H1 (cell line): ENCODE measurements at regions not wholly inside any gene's neighbourhood (a gene's known extent, or its start where the extent isn't known, plus 50 kb on each side); places are given as distances from the start of the nearest gene placed in this dataset.

Source experiments
- CTCF ChIA-PET: fragments of 300-600 bp; sonication (Branson Sonifier 250); formaldehyde crosslinking; loops from one replicate; lab custom pipeline; 2021; ENCODE audit not compliant: partially characterized antibody; lab: Charles Lee
- POLR2A ChIA-PET: fragments of 300-600 bp; sonication (Branson Sonifier 250); formaldehyde crosslinking; loops from one replicate; lab custom pipeline; 2021; ENCODE audit warnings: inconsistent platforms; ENCODE audit not compliant: partially characterized antibody; lab: Charles Lee
- DNase-seq, 2 experiments: peaks; one replicate each; pipeline versions ENCODE4 v3.0.0 to v3.0.0-alpha.2; 2010 to 2022; ENCODE audit warnings: low spot score in 2 of 2, low read depth in 1 of 2, mixed read lengths in 1 of 2
- FAIRE-seq: peaks from 2 replicates; lab custom pipeline; 2011; peaks lifted over from hg19 to GRCh38; lab: Jason Lieb, UNC
- H2AFZ ChIP-seq: 2 replicates; pipeline ENCODE4 v1.8.1; 2012; ENCODE audit warnings: low read length, inconsistent platforms
- H2AK5ac ChIP-seq: 2 replicates; pipeline ENCODE4 v1.6.1; 2013; ENCODE audit warnings: low read depth, low read length
- H2BK120ac ChIP-seq: replicated peaks from 2 replicates; pipeline ENCODE3; 2013; ENCODE audit warnings: low read depth, low read length, inconsistent platforms
- H2BK12ac ChIP-seq: 2 replicates; pipeline ENCODE4 v1.6.1; 2013; ENCODE audit warnings: low read depth, low read length
- H2BK15ac ChIP-seq: 2 replicates; pipeline ENCODE4 v1.6.1; 2013; ENCODE audit warnings: low read length
- H2BK20ac ChIP-seq: 2 replicates; pipeline ENCODE4 v1.6.1; 2013; ENCODE audit warnings: low read length
- H2BK5ac ChIP-seq: 2 replicates; pipeline ENCODE4 v1.6.1; 2013; ENCODE audit warnings: low read depth, low read length
- H3K14ac ChIP-seq: 2 replicates; pipeline ENCODE4 v1.6.1; 2013; ENCODE audit warnings: inconsistent platforms; ENCODE audit not compliant: insufficient read length
- H3K18ac ChIP-seq: 2 replicates; pipeline ENCODE4 v1.6.1; 2013; ENCODE audit warnings: low read length; ENCODE audit errors: extremely low read depth
- H3K23ac ChIP-seq: 2 replicates; pipeline ENCODE4 v1.6.1; 2013; ENCODE audit warnings: inconsistent platforms; ENCODE audit not compliant: insufficient read length
- H3K23me2 ChIP-seq: 2 replicates; pipeline ENCODE4 v1.6.1; 2013; ENCODE audit warnings: low read depth, low read length
- H3K27ac ChIP-seq: 2 replicates; pipeline ENCODE4 v1.6.1; 2011; ENCODE audit warnings: low read depth, low read length, inconsistent platforms
- H3K27me3 ChIP-seq, 4 experiments: replicated peaks in 1 of 4; 1 replicate in 1 of 4; 2 replicates in 3 of 4; pipeline versions ENCODE4 v1.6.1 to v1.8.1; 2011 to 2013; ENCODE audit warnings: low read length in 3 of 4, mild to moderate bottlenecking in 3 of 4, inconsistent platforms in 2 of 4, mixed read lengths in 2 of 4, moderate library complexity in 1 of 4; ENCODE audit not compliant: control insufficient read depth in 3 of 4, insufficient read depth in 3 of 4; ENCODE audit errors: extremely low read depth in 1 of 4
- H3K36me3 ChIP-seq, 4 experiments: 2 replicates each; pipeline versions ENCODE4 v1.6.1 to v1.8.1; 2011 to 2013; ENCODE audit warnings: mild to moderate bottlenecking in 4 of 4, low read length in 3 of 4, moderate library complexity in 2 of 4, control low read depth in 1 of 4, inconsistent platforms in 1 of 4; ENCODE audit not compliant: insufficient read depth in 4 of 4, control insufficient read depth in 2 of 4
- H3K4ac ChIP-seq: replicated peaks from 2 replicates; pipeline ENCODE3; 2013; ENCODE audit warnings: low read length, low read depth, mixed read lengths, inconsistent platforms; ENCODE audit not compliant: insufficient read length
- H3K4me1 ChIP-seq, 4 experiments: replicated peaks in 1 of 4; 1 replicate in 1 of 4; 2 replicates in 3 of 4; pipeline versions ENCODE4 v1.6.1 to v1.8.1; 2011 to 2013; ENCODE audit warnings: low read length in 3 of 4, inconsistent platforms in 2 of 4, mixed read lengths in 1 of 4; ENCODE audit not compliant: insufficient read depth in 4 of 4, control insufficient read depth in 3 of 4
- H3K4me2 ChIP-seq, 2 experiments: 2 replicates each; pipeline versions ENCODE4 v1.6.1 to v1.8.1; 2011 to 2013; ENCODE audit warnings: low read depth in 2 of 2, low read length in 2 of 2, control low read depth in 1 of 2, inconsistent platforms in 1 of 2, mild to moderate bottlenecking in 1 of 2; ENCODE audit not compliant: insufficient read depth in 1 of 2
- H3K4me3 ChIP-seq, 4 experiments: fragments of 200-600, 300-600 bp in 1 of 4; sonication (generic), shearing (Covaris generic), sonication (Bioruptor Twin) in 1 of 4; 2 replicates each; pipeline versions ENCODE4 v1.5.1 to v1.8.1; 2011 to 2016; ENCODE audit warnings: low read length in 4 of 4, low read depth in 3 of 4, control low read depth in 2 of 4, inconsistent platforms in 2 of 4, mild to moderate bottlenecking in 2 of 4, mixed read lengths in 1 of 4, moderate library complexity in 1 of 4; ENCODE audit not compliant: insufficient read depth in 2 of 4; ENCODE audit errors: extremely low read depth in 1 of 4
- H3K56ac ChIP-seq: replicated peaks from 2 replicates; pipeline ENCODE3; 2013; ENCODE audit warnings: low read depth, mild to moderate bottlenecking, mixed read lengths, low read length, inconsistent platforms; ENCODE audit not compliant: insufficient read length
- H3K79me1 ChIP-seq: 2 replicates; pipeline ENCODE4 v1.6.1; 2013; ENCODE audit warnings: low read depth, low read length, control low read depth
- H3K79me2 ChIP-seq, 2 experiments: 2 replicates each; pipeline versions ENCODE4 v1.6.1 to v1.8.1; 2012 to 2013; ENCODE audit warnings: low read length in 2 of 2, mild to moderate bottlenecking in 2 of 2, inconsistent platforms in 1 of 2; ENCODE audit not compliant: insufficient read depth in 2 of 2, control insufficient read depth in 1 of 2
- H3K9ac ChIP-seq, 4 experiments: replicated peaks in 1 of 4; 1 replicate in 1 of 4; 2 replicates in 3 of 4; pipeline versions ENCODE4 v1.6.1 to v1.8.1; 2011 to 2013; ENCODE audit warnings: low read depth in 3 of 4, low read length in 3 of 4, control low read depth in 2 of 4, mild to moderate bottlenecking in 2 of 4, moderate library complexity in 2 of 4, inconsistent platforms in 1 of 4; ENCODE audit errors: extremely low read depth in 1 of 4
- H3K9me3 ChIP-seq, 2 experiments: 2 replicates each; pipeline versions ENCODE4 v1.6.1 to v1.8.1; 2012 to 2013; ENCODE audit warnings: mild to moderate bottlenecking in 2 of 2, moderate library complexity in 2 of 2, control low read depth in 1 of 2, inconsistent platforms in 1 of 2, low read depth in 1 of 2, low read length in 1 of 2, mixed read lengths in 1 of 2; ENCODE audit not compliant: insufficient read depth in 2 of 2
- H4K20me1 ChIP-seq, 2 experiments: replicated peaks in 1 of 2; 2 replicates each; pipeline versions ENCODE3 to v1.8.1; 2011 to 2013; ENCODE audit warnings: inconsistent platforms in 2 of 2, low read length in 2 of 2, mild to moderate bottlenecking in 1 of 2; ENCODE audit not compliant: insufficient read depth in 2 of 2, control insufficient read depth in 1 of 2
- H4K5ac ChIP-seq: 2 replicates; pipeline ENCODE4 v1.6.1; 2013; ENCODE audit warnings: low read length, low read depth, mixed read lengths, inconsistent platforms; ENCODE audit not compliant: insufficient read length
- H4K8ac ChIP-seq: 2 replicates; pipeline ENCODE4 v1.8.0; 2013; ENCODE audit warnings: mild to moderate bottlenecking, moderate library complexity, low read length, inconsistent platforms; ENCODE audit not compliant: insufficient read depth; ENCODE audit errors: extremely low read depth
- H4K91ac ChIP-seq: replicated peaks from 2 replicates; pipeline ENCODE3; 2013; ENCODE audit warnings: low read length, mixed read lengths, inconsistent platforms; ENCODE audit not compliant: insufficient read length
- BACH1 ChIP-seq: IDR thresholded peaks from 2 replicates; pipeline ENCODE4 v1.6.1; 2012; ENCODE audit warnings: low read length, improper control_type of control experiment
- CBX5 ChIP-seq: fragments of 300-800, 300-1000 bp; sonication (generic); IDR thresholded peaks from 2 replicates; pipeline ENCODE4 v1.7.1; 2016; ENCODE audit warnings: antibody characterized with exemption, low read length, low read depth
- GTF2F1 ChIP-seq: IDR thresholded peaks from 2 replicates; pipeline ENCODE4 v1.6.1; 2012; ENCODE audit warnings: low read depth, low read length, improper control_type of control experiment, borderline replicate concordance
- NRF1 ChIP-seq: IDR thresholded peaks from 2 replicates; pipeline ENCODE4 v1.6.1; 2011; ENCODE audit warnings: mild to moderate bottlenecking, low read depth, low read length, improper control_type of control experiment
- RXRA ChIP-seq: IDR thresholded peaks from 2 replicates; pipeline ENCODE4 v1.6.1; 2011; ENCODE audit warnings: low read depth, mild to moderate bottlenecking, low read length, moderate library complexity; ENCODE audit not compliant: insufficient read depth
- SAP30 ChIP-seq: fragments of 300-600 bp; sonication (generic); IDR thresholded peaks from 2 replicates; pipeline ENCODE4 v1.7.1; 2012; ENCODE audit warnings: low read length, moderate library complexity, mild to moderate bottlenecking, inconsistent platforms; ENCODE audit not compliant: insufficient read depth, insufficient replicate concordance
- SP2 ChIP-seq: IDR thresholded peaks from 2 replicates; pipeline ENCODE4 v1.6.1; 2012; ENCODE audit warnings: mild to moderate bottlenecking, low read length, inconsistent platforms
- SUZ12 ChIP-seq: fragments of 200-600 bp; sonication (generic); IDR thresholded peaks from 2 replicates; pipeline ENCODE4 v1.6.1; 2012; ENCODE audit warnings: mild to moderate bottlenecking, inconsistent platforms, low read length, moderate library complexity, mixed read lengths
- TAF1 ChIP-seq: IDR thresholded peaks from 2 replicates; pipeline ENCODE4 v1.6.1; 2011; ENCODE audit warnings: mild to moderate bottlenecking, low read depth, low read length
- TBP ChIP-seq: IDR thresholded peaks from 2 replicates; pipeline ENCODE4 v1.6.1; 2011; ENCODE audit warnings: low read depth, low read length, improper control_type of control experiment
- TCF12 ChIP-seq: IDR thresholded peaks from 2 replicates; pipeline ENCODE4 v1.6.1; 2011; ENCODE audit warnings: low read depth, mild to moderate bottlenecking, low read length
- WGBS, 2 experiments: shearing (Covaris generic) in 1 of 2; methylation state at CpG; one replicate each; pipeline versions ENCODE4 v1.1.6 to v1.1.7; 2013 to 2015; ENCODE audit warnings: low lambda C conversion rate in 2 of 2, mixed read lengths in 2 of 2, inconsistent platforms in 1 of 2, low coverage in 1 of 2, missing lambda C conversion rate in 1 of 2; ENCODE audit not compliant: insufficient replicate concordance in 2 of 2, insufficient coverage in 1 of 2, insufficient read length in 1 of 2; ENCODE audit errors: extremely low coverage in 1 of 2, missing lambda C conversion rate in 1 of 2; 5-methylcytosine and 5-hydroxymethylcytosine counted together

DNA sequence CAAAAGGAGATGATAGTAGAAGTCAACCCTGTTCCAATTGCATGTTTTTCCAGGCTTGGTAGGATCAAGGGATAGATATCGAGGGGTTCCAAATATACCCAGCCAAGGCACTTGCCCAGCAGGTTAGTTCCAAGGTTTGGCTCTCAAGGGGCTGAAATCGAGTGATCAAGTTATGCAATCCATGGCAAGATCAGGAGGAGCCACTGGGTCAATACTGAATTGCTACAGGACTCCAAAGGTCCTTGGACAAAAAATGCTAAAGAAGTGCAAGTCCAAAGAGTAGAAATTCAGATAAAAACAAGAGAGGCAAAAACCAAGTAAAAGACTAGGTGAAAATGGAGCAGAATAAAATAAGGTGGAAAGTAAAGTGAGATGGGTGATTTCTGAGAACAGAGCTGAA is 179.1 kb upstream of the RFX3 start:
- no peak overlapping the region for H3K4ac ChIP-seq
- H4K20me1 ChIP-seq, result no peaks in the 10 kb centered on the region
- H3K23ac ChIP-seq, result no peak overlapping the region
- H2AK5ac ChIP-seq, result no peak overlapping the region
- TF ChIP-seq CBX5, result no peak
- TF ChIP-seq TBP, result no peak
- no peak for TF ChIP-seq GTF2F1
- TF ChIP-seq SAP30, result no peak
- no peak for TF ChIP-seq SP2
- TF ChIP-seq SUZ12, result no peak
- TF ChIP-seq TAF1, result no peak
- TF ChIP-seq TCF12, result no peak
- TF ChIP-seq RXRA, result no peak
- TF ChIP-seq BACH1, result no peak
- no peak for TF ChIP-seq NRF1
- no peaks in the 10 kb centered on the region for H3K27me3 ChIP-seq
- no peak overlapping the region for H3K56ac ChIP-seq
- ChIA-PET POLR2A (no interaction called here), CTCF (no interaction called here)
- H3K79me1 ChIP-seq, result no peaks in the 10 kb centered on the region
- no peak overlapping the region for H2BK20ac ChIP-seq
- H2BK15ac ChIP-seq, result no peak overlapping the region
- H3K18ac ChIP-seq, result no peak overlapping the region
- no peaks in the 10 kb centered on the region for H3K23me2 ChIP-seq
- DNase-seq (no peak), FAIRE-seq (no peak)
- no peak overlapping the region for H3K27ac ChIP-seq
- H4K5ac ChIP-seq, result no peak overlapping the region
- no peak overlapping the region for H2BK5ac ChIP-seq
- no peak overlapping the region for H2BK12ac ChIP-seq
- no peaks in the 10 kb centered on the region for H3K4me1 ChIP-seq
- no peak overlapping the region for H3K9ac ChIP-seq
- no peaks in the 10 kb centered on the region for H3K36me3 ChIP-seq
- no peak overlapping the region for H4K91ac ChIP-seq
- H3K4me3 ChIP-seq, result no peak overlapping the region
- H3K14ac ChIP-seq, result no peak overlapping the region
- H4K8ac ChIP-seq, result no peak overlapping the region
- 88% methylated on average over 2 of the region's 2 CpGs; no CpG with 5 or more reads in 1 of the 2 experiments for WGBS, 2 experiments
- no peak overlapping the region for H3K4me2 ChIP-seq
- no peak overlapping the region for H2AFZ ChIP-seq
- no peaks in the 10 kb centered on the region for H3K9me3 ChIP-seq
- H2BK120ac ChIP-seq, result no peak overlapping the region
- H3K79me2 ChIP-seq, result no peaks in the 10 kb centered on the region
